SK-N-SH treated with all-trans-retinoic acid at 6 μM for 48 hours (cell line): ENCODE measurements at regions not wholly inside any gene's neighbourhood (a gene's known extent, or its start where the extent isn't known, plus 50 kb on each side); places are given as distances from the start of the nearest gene placed in this dataset.

Experiments used
- CREB5 ChIP-seq: fragments of 250-450 bp; sonication (Bioruptor Pico); IDR thresholded peaks from 2 replicates; pipeline ENCODE4 v1.5.1; 2020; ENCODE audit warnings: low read depth, mild to moderate bottlenecking, moderate library complexity
- ESRRG ChIP-seq: fragments of 250-450 bp; sonication (Bioruptor Pico); IDR thresholded peaks from 2 replicates; pipeline ENCODE4 v1.6.1; 2021; ENCODE audit warnings: mild to moderate bottlenecking
- GLIS3 ChIP-seq: fragments of 250-450 bp; sonication (Bioruptor Pico); IDR thresholded peaks from 2 replicates; pipeline ENCODE4 v1.5.0; 2020; ENCODE audit warnings: mild to moderate bottlenecking, moderate library complexity
- ISL1 ChIP-seq: fragments of 250-450 bp; sonication (Bioruptor Pico); IDR thresholded peaks from 2 replicates; pipeline ENCODE4 v2.1.2; 2022; ENCODE audit warnings: mild to moderate bottlenecking, moderate library complexity
- RARB ChIP-seq: fragments of 250-450 bp; sonication (Bioruptor Pico); IDR thresholded peaks from 2 replicates; pipeline ENCODE4 v1.8.0; 2021; ENCODE audit warnings: mild to moderate bottlenecking, moderate library complexity
- SNAI2 ChIP-seq: fragments of 250-450 bp; sonication (Bioruptor Pico); IDR thresholded peaks from 2 replicates; pipeline ENCODE4 v1.5.0; 2020; ENCODE audit warnings: mild to moderate bottlenecking, moderate library complexity
- ZFP30 ChIP-seq: fragments of 450-650 bp; formaldehyde crosslinking; IDR thresholded peaks from 2 replicates; pipeline ENCODE4 v1.5.0; 2022; ENCODE audit warnings: mild to moderate bottlenecking, moderate library complexity
- TF ChIP-seq, protein P1 (sequence below): fragments of 250-450 bp; sonication (Bioruptor Pico); IDR thresholded peaks from 2 replicates; pipeline ENCODE4 v1.8.0; 2021; ENCODE audit warnings: low read depth, mild to moderate bottlenecking, moderate library complexity, borderline replicate concordance

DNA sequence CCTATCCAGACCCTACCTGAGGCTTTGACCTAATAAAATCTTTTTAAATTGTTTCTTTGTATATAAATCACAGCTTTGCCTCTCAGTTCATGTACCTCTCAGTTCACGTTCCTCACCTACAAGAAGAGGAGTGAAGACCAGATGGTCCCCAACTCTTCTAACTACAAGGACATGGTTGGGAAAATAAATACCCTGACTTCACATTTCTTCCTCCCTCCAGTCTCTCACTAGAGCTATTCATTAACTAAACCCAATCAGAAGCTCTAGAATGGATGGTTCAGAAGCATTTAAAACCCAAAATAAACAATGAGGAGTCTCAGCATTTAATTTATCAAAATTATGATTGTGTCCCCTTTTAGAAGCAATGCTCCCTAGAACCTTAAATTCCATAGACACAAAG is 97.3 kb upstream of the AGTR1 start:
- TF ChIP-seq ISL1 (CRISPR knock-in tag) (no peak), CREB5 (CRISPR knock-in tag) (no peak), GLIS3 (CRISPR knock-in tag) (no peak), ESRRG (CRISPR knock-in tag) (no peak), SNAI2 (no peak), ZFP30 (no peak), RARB (CRISPR knock-in tag) (no peak)
- TF ChIP-seq, protein P1, sequence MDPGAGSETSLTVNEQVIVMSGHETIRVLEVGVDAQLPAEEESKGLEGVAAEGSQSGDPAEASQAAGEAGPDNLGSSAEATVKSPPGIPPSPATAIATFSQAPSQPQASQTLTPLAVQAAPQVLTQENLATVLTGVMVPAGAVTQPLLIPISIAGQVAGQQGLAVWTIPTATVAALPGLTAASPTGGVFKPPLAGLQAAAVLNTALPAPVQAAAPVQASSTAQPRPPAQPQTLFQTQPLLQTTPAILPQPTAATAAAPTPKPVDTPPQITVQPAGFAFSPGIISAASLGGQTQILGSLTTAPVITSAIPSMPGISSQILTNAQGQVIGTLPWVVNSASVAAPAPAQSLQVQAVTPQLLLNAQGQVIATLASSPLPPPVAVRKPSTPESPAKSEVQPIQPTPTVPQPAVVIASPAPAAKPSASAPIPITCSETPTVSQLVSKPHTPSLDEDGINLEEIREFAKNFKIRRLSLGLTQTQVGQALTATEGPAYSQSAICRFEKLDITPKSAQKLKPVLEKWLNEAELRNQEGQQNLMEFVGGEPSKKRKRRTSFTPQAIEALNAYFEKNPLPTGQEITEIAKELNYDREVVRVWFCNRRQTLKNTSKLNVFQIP (CRISPR knock-in tag), result no peak
